CD4-positive, alpha-beta T cell treated with Interleukin-4 for 4 hours (primary cell): ENCODE measurements at regions not wholly inside any gene's neighbourhood (a gene's known extent, or its start where the extent isn't known, plus 50 kb on each side); places are given as distances from the start of the nearest gene placed in this dataset.
"Not testable (repeated sequence)": the region's sequence is repeated elsewhere in the genome, so short reads cannot be mapped to it uniquely, and the experiment has no call there.

Experiments
- DNase-seq: peaks from one replicate; pipeline ENCODE4 v3.0.0-alpha.2; 2020

GRCh38 chr2:13779996-13780395 lies 852.5 kb upstream of the LRATD1 start:
- DNase-seq, result no peak

GRCh38 chr2:13791019-13791547 lies 841.4 kb upstream of the LRATD1 start:
- DNase-seq, result no peak

- no peak for DNase-seq
Measured at GRCh38 chr2:13806539-13806938, 826.0 kb upstream of the LRATD1 start.

- DNase-seq, result no peak
Measured at GRCh38 chr2:13813236-13813635, 819.3 kb upstream of the LRATD1 start.

- DNase-seq, result no peak
Measured at GRCh38 chr2:13818002-13818401, 814.5 kb upstream of the LRATD1 start.

- DNase-seq, result no peak
Measured at GRCh38 chr2:13819896-13820295, 812.6 kb upstream of the LRATD1 start.

DNA sequence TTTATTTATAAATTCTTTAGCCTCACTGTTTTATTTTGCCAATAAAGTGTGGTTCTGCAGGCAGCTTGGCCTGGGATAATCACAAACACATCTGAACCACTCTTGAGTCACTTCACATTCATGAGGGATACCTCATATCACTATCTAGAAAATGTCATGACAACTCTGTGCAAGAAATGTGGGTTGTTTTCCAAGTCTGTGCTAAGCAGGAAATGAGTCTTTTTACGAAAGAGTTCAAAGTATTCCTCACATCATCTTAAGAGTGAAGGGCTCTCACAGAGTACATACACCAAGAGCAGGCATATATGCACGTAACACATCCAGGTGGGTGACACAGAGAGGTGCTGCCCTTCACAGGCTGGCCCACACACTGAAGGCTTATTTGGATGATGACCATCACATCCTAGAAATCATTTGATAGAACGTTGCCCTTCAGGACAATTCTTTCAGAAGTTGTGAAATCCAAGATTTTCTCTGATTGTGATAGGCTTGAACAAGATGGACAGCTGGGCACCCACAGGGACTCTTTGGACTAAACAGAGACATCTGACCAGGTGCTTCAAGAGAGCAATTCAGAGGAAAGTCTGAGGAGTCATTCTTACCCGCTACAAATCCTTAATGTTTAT lies 811.1 kb upstream of the LRATD1 start:
- no peak for DNase-seq

DNA sequence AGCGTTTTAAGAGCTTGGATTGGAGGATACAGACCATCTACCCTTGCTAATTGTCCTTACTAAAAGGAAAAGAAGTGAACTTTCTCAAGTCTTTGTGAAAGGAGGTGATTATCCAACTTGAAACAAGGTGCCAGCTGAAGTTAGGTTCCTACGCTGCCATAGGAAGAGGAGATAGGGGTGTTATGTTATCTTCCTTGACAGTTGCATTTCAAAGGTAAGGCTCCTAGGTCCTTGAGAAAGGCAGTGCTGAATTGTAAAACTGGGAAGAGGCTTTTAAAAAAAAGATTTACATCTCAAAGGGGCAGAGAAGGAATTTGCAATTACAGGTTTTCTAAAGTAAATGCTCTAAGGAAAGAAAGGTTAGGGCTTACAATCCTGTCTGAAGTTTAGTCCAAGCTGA lies 810.2 kb upstream of the LRATD1 start:
- no peak for DNase-seq

DNA sequence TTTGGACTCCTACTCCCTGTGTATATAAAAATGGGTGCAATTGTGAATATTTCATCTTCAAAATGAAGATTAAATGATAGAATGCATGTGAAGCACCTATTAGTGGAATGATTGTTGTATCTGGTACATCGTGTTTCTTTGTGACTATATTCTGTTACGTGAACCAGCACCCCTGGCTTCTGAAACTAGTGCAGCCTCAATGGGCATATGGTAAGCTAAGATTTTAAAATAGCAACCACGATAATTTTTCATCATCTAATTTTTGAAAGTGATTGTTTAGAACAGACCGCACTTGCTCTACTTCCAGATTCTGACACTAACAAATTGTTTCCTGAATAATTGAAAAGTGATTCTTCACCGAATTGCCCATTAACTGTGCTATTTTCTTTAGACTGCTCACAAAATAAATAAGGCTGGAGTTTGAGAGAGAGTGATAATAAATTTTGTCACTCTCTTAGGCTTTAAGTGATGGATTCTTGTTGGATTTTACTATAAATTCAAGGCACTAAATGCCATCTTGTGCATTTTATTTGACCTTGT lies 806.1 kb upstream of the LRATD1 start:
- no peak for DNase-seq

DNA sequence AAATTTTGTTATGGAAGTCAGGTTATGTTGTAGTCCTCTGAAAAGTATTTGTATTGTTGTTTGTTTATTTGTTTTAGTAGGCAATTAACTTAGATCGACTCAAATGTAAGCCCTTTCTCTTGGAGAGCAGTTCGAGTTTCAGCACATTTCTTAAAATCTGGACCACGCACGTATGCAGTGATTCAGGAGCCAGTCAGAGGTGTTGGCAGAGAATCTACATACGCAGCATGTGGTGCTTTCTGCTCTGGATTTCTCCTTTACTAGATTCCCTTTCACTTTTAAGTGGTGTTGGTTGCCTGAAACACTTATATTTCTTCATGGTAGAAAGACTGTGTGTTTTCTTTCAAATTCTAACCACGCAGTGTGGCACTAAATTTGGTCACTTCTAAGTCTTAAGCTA lies 773.9 kb upstream of the LRATD1 start:
- no peak for DNase-seq

DNA sequence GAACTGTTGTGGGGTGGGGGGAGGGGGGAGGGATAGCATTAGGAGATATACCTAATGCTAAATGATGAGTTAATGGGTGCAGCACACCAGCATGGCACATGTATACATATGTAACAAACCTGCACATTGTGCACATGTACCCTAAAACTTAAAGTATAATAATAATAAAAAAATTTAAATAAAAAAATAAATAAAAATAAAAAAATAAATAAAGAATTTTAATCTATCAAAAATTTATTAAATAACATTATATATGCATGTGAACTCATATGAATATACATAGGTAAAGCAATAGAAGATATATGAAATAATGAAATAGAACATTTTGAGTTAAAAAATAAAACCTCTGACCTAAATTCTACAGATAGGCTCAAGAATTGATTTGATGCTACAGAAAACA lies 764.2 kb upstream of the LRATD1 start:
- DNase-seq, result not testable (repeated sequence)

GRCh38 chr2:13876491-13877037 lies 756.0 kb upstream of the LRATD1 start:
- no peak for DNase-seq

DNA sequence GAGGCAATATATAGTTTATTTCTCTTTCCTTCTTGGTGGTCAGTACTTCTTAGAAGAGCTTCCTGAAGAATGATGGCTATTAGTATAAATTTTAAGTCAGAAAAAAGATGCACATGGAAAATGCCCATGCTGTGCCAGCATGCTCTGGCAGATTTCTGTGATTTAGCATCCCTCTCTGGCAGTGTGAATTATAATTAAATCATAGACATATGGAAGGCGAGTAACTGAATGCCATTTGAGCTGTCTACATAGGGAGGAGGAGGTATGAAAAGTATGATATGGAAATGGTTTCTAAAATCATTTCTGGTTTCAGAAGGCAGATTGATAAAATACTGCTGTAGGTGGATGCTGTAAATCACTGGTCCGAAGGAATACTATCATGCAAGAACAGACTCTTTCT lies 754.9 kb upstream of the LRATD1 start:
- DNase-seq, result no peak

DNA sequence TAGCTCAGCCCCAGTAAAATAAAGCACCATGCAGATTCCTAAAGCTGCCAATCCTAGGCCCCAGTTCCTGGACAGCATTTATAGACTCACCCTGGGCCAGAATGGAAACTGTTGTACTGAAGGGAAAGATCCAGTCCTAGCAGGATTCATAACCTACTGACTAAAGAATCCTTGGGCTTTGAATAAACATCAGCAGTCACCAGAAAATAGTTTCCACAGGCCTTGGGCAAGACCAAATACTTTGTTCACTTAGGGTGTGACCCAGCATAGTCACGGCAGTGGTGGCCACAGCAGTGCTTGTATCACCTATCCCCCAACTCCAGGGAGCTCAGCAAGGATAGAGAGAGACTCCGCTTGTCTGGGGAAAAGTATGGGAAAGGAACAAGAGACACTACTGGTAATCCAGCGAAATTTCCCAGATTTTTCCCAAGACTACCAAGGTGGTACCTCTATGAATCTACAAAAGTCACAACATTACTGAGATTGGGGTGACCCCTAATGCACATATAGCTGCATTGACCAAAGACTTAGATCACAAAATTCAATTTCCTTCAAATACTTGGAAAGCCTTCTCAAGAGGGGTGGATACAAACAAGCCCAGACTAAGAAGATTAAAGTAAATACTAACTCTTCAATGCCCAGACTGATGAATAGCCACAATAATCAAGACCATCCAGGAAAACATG lies 748.1 kb upstream of the LRATD1 start:
- no peak for DNase-seq

DNA sequence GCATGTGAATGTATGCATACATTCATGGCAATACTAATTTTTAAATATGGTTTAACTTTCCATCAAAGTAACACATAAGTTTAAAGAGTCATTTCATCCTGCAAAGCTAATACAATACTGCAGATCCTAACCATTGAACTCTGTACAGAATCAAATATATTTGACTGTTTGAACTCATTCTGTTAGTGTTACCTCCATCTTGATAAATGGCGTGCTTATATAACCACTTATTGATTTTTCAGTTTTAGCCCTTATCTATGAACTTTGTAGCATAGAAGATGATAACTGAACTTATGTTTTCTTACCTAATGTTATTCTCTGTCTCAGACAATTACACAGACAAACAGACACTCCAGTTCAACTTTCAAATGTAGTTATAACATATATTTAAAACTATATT lies 731.0 kb upstream of the LRATD1 start:
- DNase-seq, result no peak

DNA sequence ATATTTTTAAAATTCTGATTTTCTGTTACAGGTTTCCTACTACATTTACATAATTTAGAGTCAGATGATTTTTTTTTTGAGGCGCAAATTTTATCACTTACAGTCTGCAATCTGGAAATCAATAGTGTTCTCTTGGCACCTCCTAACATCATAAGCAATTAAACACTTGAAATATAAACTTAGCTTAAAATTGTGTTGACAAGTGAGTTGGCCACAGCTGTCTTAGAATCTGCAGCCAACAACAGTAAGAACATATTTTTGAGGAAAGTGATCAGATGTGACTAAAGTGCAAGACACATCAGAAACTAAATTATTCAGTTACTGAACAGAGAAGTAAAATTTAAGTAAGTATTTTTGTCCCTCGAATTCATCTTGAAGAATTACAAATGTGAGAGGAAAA lies 726.7 kb upstream of the LRATD1 start:
- no peak for DNase-seq

GRCh38 chr2:13916066-13916465 lies 716.5 kb upstream of the LRATD1 start:
- DNase-seq, result no peak

DNA sequence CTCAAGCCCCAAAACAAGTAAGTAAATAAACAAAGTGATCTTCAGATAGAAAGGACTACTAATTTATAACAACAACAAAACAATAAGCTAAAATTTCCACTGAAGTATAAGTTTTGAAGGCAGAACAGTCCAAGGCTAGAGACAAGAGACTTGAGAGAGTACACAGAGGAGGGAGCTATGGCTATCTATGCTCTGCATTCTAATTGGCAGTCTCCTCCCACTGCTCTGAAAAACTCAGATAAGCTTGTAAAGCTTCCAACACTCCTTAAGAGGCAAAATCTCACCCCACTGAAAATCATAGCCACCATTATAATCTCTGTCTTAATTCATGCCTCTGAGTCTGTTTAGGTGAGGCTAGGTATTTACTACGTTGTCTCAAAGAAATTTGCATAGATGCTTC lies 714.6 kb upstream of the LRATD1 start:
- DNase-seq, result no peak

DNA sequence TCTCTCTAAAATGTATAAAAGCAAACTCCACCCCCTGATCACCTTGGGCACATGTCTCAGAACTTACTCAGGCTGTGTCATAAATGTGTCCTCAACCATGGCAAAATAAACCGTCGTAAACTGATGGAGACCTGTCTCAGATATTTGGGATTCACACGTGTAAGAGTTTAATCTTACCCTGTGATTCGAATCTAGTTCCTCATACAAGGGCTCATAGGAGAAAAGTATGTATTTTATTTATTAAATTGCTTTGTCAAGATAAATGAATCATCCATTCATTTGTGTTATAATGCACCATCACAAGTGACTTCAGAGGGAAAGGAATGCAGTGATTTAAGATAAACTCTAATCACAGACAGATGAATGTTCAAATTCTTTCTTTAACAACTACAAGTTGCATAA lies 712.5 kb upstream of the LRATD1 start:
- no peak for DNase-seq

- DNase-seq, result no peak
Measured at GRCh38 chr2:13921245-13921644, 711.3 kb upstream of the LRATD1 start.

- no peak for DNase-seq
Measured at GRCh38 chr2:13923823-13924222, 708.7 kb upstream of the LRATD1 start.

DNA sequence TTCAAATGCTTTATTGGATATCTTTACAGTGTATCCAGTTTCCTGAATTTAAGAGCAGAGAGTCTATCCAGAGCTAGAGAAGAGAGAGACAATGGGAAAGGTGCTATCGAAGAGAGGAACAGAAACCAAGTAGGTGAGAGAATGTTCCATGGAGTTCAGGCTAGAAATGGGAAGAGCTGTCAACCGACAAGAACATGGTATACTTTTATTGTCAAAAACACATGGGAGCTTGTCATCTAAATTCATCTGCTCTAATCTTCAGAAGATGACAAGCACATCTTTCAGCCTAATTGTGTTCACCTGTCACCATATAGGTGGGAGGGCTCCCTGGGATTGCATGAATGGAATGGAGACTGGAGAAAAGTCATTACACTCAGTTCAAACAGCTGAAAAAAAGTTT lies 690.4 kb upstream of the LRATD1 start:
- DNase-seq, result no peak

DNA sequence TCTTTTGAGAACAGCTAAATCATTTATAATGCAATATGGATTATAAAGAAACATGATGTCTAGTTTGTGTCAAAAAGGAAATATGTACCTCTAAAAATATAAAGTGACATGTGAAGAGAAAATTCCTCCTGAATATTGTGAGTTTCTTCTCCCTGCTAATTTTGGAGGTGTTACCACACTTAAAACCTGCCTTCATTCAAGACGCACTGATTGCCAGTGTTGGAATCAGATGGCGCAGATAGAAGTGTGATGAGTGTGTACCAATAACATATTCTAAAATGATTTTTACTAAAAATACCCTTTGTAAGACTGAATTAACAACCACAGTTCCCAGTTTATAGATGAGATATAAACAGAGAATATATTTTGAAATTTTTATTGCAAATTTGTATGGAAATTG lies 681.8 kb upstream of the LRATD1 start:
- DNase-seq, result no peak

DNA sequence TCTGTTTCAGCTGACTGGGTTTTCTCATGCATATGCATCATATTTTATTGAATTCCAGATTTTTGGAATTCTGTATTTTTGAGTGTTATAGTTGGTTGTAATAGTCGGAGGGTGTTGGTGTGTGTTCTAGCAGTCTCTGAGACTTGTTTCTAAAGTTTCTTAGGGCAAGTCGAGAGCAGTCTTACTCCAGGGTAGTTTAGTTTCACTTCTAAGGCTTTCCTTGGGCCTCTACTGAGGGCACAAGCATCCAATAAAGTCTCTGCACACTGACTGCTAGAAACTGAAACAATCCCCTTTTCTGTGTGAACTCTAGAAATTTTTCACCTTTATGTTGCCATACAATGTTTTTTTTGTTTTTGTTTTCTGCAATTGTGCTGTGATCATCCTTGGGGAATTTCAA lies 663.7 kb upstream of the LRATD1 start:
- DNase-seq, result no peak
